Sigmoid colon (tissue), 4 donors: ENCODE measurements at regions not wholly inside any gene's neighbourhood (a gene's known extent, or its start where the extent isn't known, plus 50 kb on each side); places are given as distances from the start of the nearest gene placed in this dataset.

Source experiments
- EP300 ChIP-seq, 4 donors: sonication (generic); formaldehyde crosslinking; IDR thresholded peaks; one replicate each; pipeline ENCODE4 v1.6.1; 2017; ENCODE audit warnings: antibody characterized with exemption in 4 of 4
- TF ChIP-seq, protein P1 (sequence below), 4 experiments: fragments of 450-650 bp in 3 of 4; fragments of 200-600 bp in 1 of 4; IDR thresholded peaks; one replicate each; pipeline ENCODE4 v1.5.1; 2016 to 2019; ENCODE audit warnings: antibody characterized with exemption in 4 of 4, mild to moderate bottlenecking in 3 of 4, moderate library complexity in 2 of 4

DNA sequence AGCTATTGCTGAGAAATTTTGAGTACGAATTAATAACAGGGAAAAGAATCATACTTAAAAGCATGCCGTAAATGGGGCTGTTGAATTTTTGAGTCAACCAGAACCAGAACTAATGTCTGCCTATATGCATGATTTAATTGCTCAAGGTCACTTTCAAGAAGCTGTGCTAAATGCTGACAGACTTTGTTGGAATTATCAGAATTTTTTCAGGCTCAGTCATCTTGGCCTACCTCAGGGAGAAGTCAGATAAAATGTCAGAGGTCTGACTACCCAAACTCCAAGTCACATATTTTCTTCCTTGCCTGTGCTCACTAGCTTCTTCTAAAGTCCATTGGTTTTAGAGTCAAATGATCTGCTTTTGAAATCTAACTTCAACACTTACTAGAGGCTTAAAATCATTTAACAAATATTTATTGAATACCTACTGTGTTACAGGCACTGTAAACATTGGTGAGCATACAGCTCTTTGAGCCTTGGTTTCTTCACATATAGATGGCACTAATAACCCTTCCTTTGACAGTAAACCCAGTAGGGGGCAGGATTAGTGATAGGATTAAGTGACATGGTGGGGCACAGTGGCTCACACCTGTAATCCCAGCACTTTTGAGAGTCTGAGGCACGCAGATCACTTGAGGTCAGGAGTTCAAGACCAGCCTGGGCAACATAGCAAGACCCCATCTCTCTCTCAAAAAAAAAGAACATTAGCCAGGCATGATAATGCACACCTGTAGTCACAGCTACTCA, 121.2 kb upstream of the SLC44A3 start:
- TF ChIP-seq, protein P1, sequence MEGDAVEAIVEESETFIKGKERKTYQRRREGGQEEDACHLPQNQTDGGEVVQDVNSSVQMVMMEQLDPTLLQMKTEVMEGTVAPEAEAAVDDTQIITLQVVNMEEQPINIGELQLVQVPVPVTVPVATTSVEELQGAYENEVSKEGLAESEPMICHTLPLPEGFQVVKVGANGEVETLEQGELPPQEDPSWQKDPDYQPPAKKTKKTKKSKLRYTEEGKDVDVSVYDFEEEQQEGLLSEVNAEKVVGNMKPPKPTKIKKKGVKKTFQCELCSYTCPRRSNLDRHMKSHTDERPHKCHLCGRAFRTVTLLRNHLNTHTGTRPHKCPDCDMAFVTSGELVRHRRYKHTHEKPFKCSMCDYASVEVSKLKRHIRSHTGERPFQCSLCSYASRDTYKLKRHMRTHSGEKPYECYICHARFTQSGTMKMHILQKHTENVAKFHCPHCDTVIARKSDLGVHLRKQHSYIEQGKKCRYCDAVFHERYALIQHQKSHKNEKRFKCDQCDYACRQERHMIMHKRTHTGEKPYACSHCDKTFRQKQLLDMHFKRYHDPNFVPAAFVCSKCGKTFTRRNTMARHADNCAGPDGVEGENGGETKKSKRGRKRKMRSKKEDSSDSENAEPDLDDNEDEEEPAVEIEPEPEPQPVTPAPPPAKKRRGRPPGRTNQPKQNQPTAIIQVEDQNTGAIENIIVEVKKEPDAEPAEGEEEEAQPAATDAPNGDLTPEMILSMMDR (IDR thresholded peaks at IDR 0.05) = no peak
- no peak for TF ChIP-seq EP300 (IDR thresholded peaks at IDR 0.05)
